Smooth muscle cell (in vitro differentiated cells): ENCODE measurements at regions not wholly inside any gene's neighbourhood (a gene's known extent, or its start where the extent isn't known, plus 50 kb on each side); places are given as distances from the start of the nearest gene placed in this dataset.

Experiments used
- DNase-seq: peaks from one replicate; lab custom pipeline; 2025; ENCODE audit not compliant: unreplicated experiment; lab: John Stamatoyannopoulos, UW
- H2AFZ ChIP-seq: fragments of 200-600 bp; sonication (generic); 2 replicates; pipeline ENCODE4 v1.6.0; 2016; ENCODE audit warnings: antibody characterized with exemption, low read depth, mild to moderate bottlenecking
- H3F3A ChIP-seq: fragments of 200-600 bp; sonication (generic); 2 replicates; pipeline ENCODE4 v1.6.0; 2017; ENCODE audit warnings: antibody characterized with exemption, low read depth
- H3K27ac ChIP-seq: fragments of 200-600 bp; sonication (generic); 2 replicates; pipeline ENCODE4 v1.5.1; 2016; ENCODE audit warnings: low read depth, mild to moderate bottlenecking
- H3K27me3 ChIP-seq: fragments of 200-600 bp; sonication (generic); 2 replicates; pipeline ENCODE4 v1.6.1; 2016; ENCODE audit warnings: low read depth, mild to moderate bottlenecking
- H3K36me3 ChIP-seq: fragments of 200-600 bp; sonication (generic); 2 replicates; pipeline ENCODE4 v1.5.1; 2016; ENCODE audit warnings: low read depth
- H3K4me1 ChIP-seq: fragments of 200-600 bp; sonication (generic); 2 replicates; pipeline ENCODE4 v1.5.1; 2016; ENCODE audit warnings: low read depth
- H3K4me2 ChIP-seq: fragments of 200-600 bp; sonication (generic); 2 replicates; pipeline ENCODE4 v1.6.0; 2016; ENCODE audit warnings: mild to moderate bottlenecking
- H3K4me3 ChIP-seq: fragments of 200-600 bp; sonication (generic); 2 replicates; pipeline ENCODE4 v1.5.1; 2016; ENCODE audit warnings: mild to moderate bottlenecking
- H3K79me2 ChIP-seq: fragments of 200-600 bp; sonication (generic); 2 replicates; pipeline ENCODE4 v1.6.0; 2016; ENCODE audit warnings: low read depth, mild to moderate bottlenecking
- H3K9ac ChIP-seq: fragments of 200-600 bp; sonication (generic); 2 replicates; pipeline ENCODE4 v1.6.0; 2016; ENCODE audit warnings: low read depth
- H3K9me3 ChIP-seq: fragments of 200-600 bp; sonication (generic); replicated peaks from 2 replicates; pipeline ENCODE4 v1.5.1; 2016; ENCODE audit warnings: low read depth
- H4K20me1 ChIP-seq: fragments of 200-600 bp; sonication (generic); 2 replicates; pipeline ENCODE4 v1.6.0; 2016; ENCODE audit warnings: low read depth
- CTCF ChIP-seq: fragments of 200-600 bp; sonication (generic); IDR thresholded peaks from 2 replicates; pipeline ENCODE4 v1.5.1; 2017; ENCODE audit warnings: borderline replicate concordance, mild to moderate bottlenecking, antibody characterized with exemption; ENCODE audit not compliant: insufficient read depth, poor library complexity, severe bottlenecking
- WGBS: methylation state at CpG from one replicate; pipeline ENCODE4 v1.1.7; 2016; ENCODE audit warnings: low lambda C conversion rate; 5-methylcytosine and 5-hydroxymethylcytosine counted together

- no peaks in the 10 kb centered on the region for H3K4me1 ChIP-seq
- H3K4me2 ChIP-seq: no peak overlapping the region
- H4K20me1 ChIP-seq: no peaks in the 10 kb centered on the region
- DNase-seq: no peak
- H2AFZ ChIP-seq: no peak overlapping the region
- H3K27me3 ChIP-seq: no peaks in the 10 kb centered on the region
- no peak overlapping the region for H3K9ac ChIP-seq
- WGBS: 45% methylated on average over 1 of the region's 1 CpG
- no peak overlapping the region for H3K27ac ChIP-seq
- no peaks in the 10 kb centered on the region for H3K9me3 ChIP-seq
- TF ChIP-seq CTCF: no peak
- no peaks in the 10 kb centered on the region for H3K36me3 ChIP-seq
- H3K79me2 ChIP-seq: no peaks in the 10 kb centered on the region
- no peaks in the 10 kb centered on the region for H3F3A ChIP-seq
- H3K4me3 ChIP-seq: no peak overlapping the region
Measured at GRCh38 chr6:51528556-51528955, 558.9 kb downstream of the PKHD1 start.

GRCh38 chr6:51529240-51529639 is 558.2 kb downstream of the PKHD1 start:
- no peak for DNase-seq
- Histone ChIP-seq H2AFZ (no peak overlapping the region), H3K27me3 (no peaks in the 10 kb centered on the region), H3K79me2 (no peaks in the 10 kb centered on the region), H3K4me2 (no peak overlapping the region), H3K4me1 (no peaks in the 10 kb centered on the region), H3K27ac (no peak overlapping the region), H3K36me3 (no peaks in the 10 kb centered on the region), H3K4me3 (no peak overlapping the region), H3F3A (no peaks in the 10 kb centered on the region), H4K20me1 (no peaks in the 10 kb centered on the region), H3K9me3 (no peaks in the 10 kb centered on the region), H3K9ac (no peak overlapping the region)
- 86% methylated on average over 1 of the region's 1 CpG for WGBS
- no peak for TF ChIP-seq CTCF

GRCh38 chr6:51531623-51532022 is 555.8 kb downstream of the PKHD1 start:
- no peak for DNase-seq
- H3F3A ChIP-seq: no peaks in the 10 kb centered on the region
- no peaks in the 10 kb centered on the region for H3K27me3 ChIP-seq
- no peaks in the 10 kb centered on the region for H3K36me3 ChIP-seq
- H3K4me3 ChIP-seq: no peak overlapping the region
- TF ChIP-seq CTCF: no peak
- H3K4me2 ChIP-seq: no peak overlapping the region
- H3K4me1 ChIP-seq: no peaks in the 10 kb centered on the region
- no peaks in the 10 kb centered on the region for H3K79me2 ChIP-seq
- no peak overlapping the region for H3K9ac ChIP-seq
- H3K9me3 ChIP-seq: no peaks in the 10 kb centered on the region
- H4K20me1 ChIP-seq: no peaks in the 10 kb centered on the region
- 69% methylated on average over 2 of the region's 2 CpGs for WGBS
- H2AFZ ChIP-seq: no peak overlapping the region
- H3K27ac ChIP-seq: no peak overlapping the region

GRCh38 chr6:51533962-51534361 is 553.5 kb downstream of the PKHD1 start:
- H3K27me3 ChIP-seq: peaks cover under 1% of the 10 kb centered on the region
- no peak for TF ChIP-seq CTCF

More at GRCh38 chr6:51533962-51534361, 553.5 kb downstream of the PKHD1 start:
- Histone ChIP-seq H4K20me1 (no peaks in the 10 kb centered on the region), H3K27ac (no peak overlapping the region), H3K4me3 (no peak overlapping the region), H2AFZ (no peak overlapping the region), H3F3A (no peaks in the 10 kb centered on the region), H3K4me2 (no peak overlapping the region), H3K9ac (no peak overlapping the region), H3K36me3 (no peaks in the 10 kb centered on the region), H3K4me1 (no peaks in the 10 kb centered on the region), H3K9me3 (no peaks in the 10 kb centered on the region), H3K79me2 (no peaks in the 10 kb centered on the region)
- DNase-seq: no peak
- WGBS: 88% methylated on average over 3 of the region's 3 CpGs
